DMS53 (cell line): ENCODE measurements at regions not wholly inside any gene's neighbourhood (a gene's known extent, or its start where the extent isn't known, plus 50 kb on each side); places are given as distances from the start of the nearest gene placed in this dataset.

Source experiments
- DNase-seq: peaks from one replicate; lab custom pipeline; 2025; lab: John Stamatoyannopoulos, UW

DNA sequence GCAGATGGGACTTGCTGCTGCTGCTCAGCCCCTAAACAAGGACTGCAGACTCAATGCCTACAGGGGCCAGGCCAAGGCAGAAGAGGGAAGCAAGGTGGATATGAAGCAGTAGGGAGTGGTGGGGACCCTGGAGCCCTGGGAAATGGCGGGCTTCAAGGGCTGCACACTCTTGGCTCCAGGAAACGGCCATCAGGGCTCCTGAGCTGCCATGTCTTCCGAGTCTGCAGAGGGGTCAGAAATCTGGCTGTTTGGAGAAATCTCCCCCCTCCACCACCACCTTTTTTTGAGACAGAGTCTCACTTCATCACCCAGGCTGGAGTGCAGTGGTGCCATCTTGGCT, 169.1 kb downstream of the KATNIP start:
- DNase-seq: no peak

DNA sequence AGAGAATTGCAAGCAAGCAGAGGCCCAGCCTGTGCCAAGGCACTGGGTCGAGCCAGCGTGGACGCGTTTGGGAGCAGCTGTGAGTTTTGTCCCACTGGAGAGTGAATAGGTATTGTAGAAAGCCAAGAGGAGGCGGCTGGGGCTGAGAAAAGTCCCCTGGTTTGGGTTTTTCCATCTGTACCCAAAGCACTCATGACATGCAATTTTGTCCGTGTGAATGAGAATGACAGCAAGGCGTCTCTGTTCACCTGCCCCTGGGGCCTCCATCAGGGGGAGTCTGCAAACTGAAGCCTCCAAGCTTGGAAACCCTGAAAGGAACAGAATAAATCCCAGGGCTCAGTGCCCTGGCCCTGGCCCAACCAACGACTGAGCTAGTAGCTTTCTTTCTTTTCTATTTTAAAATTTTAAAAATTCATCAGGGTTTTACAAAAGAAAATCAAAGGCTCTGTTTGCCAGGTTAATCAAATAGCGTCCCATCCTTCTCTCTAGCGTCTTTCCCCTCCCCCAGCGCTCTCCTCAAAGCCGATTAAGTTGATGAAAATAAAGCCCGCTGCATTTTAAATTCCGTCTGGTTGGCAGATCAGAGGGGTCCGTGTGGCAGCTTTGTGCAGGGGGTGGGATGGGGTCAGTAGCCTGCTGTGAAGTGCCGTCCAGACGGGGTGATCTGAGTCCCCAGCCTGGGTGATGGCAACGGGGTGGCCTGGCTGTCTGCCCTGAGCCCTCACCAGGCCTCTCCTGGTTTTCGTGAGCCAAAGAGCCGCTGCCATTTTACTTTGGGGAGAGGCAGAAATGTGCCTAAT, 171.0 kb downstream of the KATNIP start:
- no peak for DNase-seq

DNA sequence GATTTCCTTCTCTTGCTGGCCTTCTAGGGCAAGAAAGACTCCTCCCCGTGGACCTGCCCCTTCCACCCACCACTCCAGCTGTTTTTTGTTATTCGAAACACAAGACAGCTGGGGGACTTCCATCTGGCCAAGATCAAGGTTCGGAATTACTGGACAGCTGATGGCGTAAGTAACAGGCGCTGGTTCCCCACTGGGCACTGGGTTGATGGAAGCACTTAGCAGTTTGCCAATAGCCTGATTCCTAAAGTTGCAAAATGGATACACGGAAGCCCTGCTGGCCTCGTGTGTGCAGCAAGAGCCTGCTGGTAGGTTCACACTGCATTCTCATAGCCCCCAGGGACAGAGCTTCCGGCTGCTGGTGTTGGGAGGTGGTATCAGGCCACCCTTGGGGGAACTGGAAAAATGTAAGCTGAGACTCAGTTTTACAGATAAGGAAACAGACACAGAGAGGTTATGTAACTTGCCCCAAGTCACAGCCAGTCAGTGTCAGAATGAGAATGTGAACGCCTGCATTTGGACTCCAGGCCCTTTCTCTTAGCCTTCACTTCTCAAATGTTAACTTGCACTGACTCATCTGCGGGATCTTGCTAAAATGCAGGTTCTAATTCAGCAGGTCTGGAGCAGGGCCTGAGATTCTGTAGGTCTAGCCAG, 171.7 kb downstream of the KATNIP start:
- no peak for DNase-seq

DNA sequence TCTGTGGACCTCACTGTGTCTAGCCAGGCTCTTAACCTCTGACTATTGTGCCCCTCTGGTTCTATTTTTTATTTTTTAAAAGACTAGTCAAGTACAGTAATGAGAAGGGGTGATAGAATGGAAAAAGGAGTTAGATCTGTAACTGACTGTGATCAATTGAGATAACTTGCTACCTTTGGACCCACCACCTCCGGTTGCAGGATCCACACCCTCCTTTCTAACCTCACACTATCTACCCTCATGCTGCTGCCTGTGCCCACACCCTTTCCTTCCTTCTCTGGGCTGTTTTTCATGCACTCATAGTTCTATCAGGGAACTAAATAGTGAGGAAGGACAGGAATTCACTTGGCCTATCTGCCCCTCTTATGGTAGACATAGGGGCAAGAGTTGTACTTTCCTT, 172.3 kb downstream of the KATNIP start:
- no peak for DNase-seq

DNA sequence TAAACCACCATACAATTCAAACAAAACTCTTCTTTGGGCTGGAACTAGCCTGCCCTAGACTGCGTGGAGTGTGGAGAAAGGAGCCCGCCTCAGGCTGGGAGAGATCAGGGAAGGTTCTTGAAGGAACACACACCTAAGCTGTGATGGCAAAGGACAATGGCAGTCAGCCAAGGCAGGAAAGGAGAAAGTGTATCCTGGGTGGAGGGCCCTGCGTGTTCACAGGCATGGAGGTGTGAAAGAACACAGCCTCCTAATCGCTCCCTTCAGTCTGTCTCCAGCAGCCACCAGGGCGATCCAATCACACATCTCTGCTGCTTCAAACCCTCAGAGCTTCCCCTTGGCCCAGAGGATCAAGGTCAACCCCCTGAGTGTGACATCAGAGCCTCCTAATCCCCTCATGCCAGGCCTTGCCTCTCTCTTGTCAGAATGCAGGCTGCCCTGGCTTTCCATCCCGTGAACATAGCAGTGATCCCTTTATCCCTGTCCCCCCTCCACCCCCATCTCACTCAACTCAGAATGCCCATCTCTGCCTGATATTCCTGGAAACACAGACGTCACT, 173.0 kb downstream of the KATNIP start:
- DNase-seq: no peak

DNA sequence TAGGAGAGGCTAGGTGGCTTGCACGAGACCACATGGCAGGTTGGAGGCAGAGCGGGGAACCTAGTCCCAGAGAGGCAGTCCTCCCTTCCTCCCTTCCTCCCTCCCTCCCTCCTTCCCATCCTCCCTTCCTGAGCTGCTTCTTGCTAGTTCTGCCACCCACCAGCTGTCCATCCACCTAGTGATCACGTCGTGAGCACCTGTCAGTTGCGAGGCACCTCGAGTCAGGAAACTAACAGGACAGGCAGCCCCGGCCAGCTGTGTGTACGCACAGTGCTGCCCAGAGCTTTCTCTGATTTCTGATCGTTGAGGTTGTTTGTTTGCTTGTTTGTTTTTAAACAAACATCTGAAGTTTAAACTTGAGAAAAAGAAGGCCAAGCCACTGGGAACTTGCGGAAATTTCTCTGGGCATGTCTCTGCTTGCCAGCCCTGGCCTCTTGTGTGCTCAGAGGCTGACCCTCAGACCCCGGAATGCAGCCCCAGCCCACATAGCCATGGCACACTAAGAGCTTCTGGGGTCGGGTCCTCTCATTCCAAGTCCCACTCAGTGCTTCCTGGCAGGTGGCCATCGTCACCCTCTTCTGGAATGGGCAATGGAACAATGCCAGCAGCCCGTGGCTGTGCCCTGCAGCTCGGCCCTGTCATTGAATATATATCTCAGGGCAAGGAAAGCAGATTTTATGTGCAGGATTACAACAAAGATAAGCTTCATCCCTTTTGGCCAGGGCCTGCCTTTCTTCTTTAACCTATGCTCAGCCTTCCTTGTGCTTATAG, 174.0 kb downstream of the KATNIP start:
- peak; percentile 24 for DNase-seq

DNA sequence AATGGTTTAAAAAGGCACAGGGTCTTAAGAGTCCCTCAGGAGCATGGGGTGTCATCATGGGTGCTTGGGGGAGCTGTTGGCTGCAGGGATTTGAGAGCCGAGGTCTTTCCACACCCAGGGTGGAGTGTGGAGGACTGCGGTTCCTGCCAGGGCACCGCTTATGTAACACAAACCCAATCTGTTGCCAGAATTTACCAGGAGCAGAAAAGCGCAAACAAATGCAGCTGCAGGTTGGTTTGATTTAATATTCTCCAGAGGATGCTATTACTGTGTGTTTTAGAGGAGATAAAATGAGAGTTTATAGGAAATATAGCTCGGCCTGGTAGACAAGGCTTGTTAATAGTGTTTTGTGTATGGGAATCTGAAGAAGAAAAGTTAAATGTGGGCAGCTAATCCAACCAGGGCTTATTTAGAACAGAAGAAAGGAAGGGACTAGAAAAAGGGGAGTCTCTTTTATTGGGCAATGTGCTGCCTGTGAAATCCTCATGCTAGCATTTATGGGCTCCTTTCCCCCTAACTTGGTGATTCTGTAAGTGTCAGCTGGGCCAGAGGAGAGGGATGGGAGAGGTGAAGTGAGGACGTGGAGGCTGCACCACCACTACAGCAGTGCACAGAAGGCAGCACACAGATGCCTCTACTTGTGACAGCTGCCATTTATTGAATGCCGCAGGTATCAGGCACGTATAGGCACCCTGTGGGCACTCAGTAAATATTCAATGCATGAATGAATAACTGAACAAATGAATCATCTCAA, 174.7 kb downstream of the KATNIP start:
- DNase-seq: no peak

DNA sequence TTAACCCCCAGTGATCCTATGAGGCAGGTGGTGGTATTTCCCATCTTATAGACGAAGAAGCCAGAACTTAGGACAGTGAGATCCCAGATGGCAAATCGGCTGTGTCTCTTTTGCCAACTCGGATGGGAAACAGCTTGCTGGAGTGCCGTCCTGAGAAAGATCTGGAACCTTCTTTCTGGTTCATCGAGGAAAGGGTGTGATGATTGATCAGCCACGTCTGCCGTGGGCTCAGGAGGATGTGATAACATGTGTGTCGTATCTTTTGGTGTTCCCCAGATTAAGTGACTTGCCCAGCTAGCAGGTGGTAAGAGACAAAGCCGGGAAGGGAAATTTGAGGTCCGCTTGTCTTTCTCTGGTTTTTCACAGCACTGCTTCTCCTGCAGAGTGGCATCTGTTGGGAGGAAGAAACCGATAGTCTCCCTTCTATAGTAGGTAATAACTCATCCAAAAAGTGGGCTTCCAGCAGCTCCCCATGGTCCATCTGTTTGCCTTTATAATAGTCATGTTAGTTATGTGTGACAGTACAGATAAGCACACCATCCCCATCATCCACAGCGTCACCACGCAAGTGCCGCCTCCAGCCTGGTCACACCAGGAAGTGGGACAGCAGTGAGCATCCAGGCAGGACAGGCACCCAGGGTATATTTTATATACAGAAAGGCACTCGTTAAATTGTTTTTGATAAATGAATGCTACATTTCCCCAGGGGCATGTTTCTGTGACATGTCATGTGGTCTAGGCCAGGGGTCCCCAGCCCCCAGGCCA, 175.5 kb downstream of the KATNIP start:
- no peak for DNase-seq

DNA sequence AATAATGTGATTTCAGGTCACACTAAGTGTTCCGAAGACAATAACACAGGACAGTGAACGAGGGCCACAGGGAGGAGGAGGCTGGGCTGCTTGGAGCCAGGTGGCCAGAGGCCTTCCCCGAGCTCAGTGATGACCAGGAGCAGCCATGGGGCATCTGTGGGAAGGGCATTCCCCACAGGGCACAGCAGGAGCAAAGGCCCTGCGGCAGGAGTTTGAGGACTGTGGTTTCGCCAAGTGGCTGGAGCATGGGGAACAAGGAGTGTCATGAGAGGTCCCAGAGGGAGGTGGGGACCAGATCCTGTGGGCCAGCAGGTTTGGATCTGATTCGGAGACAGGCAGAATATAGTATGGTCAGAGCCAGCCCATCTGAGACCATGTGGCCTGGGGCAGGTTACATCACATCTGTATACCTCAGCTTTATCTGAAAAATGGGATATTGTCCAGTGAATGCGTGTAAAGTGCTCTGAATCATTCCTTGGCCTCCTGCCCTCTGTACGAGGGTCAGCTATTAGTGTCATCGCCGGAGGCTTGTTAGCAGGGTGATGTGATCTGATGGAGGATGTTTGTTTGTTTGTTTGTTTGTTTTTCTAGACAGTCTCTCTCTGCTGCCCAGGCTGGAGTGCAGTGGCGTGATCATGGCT, 176.8 kb downstream of the KATNIP start:
- DNase-seq: no peak

DNA sequence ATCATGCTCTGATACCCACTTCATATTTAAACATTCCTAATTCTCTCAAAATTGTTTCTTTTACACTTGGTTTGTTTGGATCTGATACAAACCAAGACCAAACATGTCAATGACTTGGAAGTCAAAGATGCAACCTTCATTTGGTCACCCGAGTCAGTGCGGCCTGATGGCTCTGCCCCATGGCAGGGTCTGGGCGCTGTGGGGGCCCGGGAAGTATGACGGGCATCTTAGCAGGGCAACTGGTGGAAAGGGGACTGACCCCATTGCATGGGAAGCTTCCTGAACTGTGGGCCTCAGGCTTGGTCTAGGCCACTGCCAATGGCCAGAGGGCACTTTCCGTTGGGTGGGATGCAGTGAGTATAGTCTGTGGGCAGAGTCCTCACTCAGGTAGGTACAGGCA, 178.0 kb downstream of the KATNIP start:
- DNase-seq: no peak

DNA sequence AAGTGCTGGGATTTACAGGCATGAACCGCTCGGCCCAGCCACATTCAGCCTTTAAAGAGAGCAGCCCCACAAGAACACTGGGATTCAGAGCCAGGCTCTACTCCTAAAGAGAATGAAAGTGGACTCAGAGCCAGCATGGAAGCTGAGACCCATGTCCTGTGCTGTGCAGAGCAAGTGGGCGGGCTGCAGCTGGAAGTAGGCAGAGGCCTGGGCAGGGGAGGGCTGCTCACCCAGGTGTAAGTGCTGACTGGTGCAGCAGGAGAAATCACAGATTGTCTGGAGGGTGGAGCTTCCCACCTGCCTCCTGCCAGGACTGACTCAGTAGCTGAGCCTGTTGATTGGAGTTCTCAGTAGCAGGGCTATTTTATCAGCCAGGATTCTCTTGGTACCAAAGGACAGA, 178.7 kb downstream of the KATNIP start:
- DNase-seq: no peak

DNA sequence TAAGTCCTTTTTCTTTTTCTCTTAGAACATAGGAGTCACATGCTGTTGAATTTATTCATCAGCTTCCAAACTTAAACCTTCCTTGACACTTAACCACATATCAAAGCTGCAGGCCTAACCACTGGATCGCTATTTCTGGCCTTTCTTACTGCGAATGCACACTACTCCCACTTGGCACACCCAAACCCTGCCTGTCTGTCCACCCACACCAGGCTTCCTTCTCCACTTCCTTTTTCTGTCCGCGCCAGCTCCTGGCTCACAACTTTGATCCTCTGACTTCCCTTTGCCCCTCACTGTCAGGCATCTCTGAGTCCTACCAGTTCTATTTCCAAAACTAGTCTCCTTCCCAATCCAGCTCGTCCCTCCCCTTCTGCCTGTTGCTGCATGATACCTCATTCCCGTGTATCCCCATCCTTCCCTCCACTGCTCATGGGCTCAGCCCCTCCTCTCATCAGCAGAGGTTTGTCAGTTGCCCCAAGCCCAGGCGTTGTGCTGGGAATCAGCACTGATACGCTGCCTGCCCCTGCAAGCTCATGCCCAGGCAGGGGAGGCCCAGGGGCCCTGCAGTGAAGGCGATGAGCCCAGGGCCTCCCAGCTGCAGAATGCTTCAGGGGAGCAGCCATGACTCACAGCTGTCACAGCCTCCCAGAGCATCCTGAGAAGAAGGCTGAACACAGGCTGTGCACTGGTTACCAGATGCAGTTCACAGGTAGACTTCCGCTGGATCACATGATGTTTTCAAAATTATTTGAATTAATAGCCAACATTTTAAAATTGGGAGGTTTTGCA, 179.8 kb downstream of the KATNIP start:
- no peak for DNase-seq

DNA sequence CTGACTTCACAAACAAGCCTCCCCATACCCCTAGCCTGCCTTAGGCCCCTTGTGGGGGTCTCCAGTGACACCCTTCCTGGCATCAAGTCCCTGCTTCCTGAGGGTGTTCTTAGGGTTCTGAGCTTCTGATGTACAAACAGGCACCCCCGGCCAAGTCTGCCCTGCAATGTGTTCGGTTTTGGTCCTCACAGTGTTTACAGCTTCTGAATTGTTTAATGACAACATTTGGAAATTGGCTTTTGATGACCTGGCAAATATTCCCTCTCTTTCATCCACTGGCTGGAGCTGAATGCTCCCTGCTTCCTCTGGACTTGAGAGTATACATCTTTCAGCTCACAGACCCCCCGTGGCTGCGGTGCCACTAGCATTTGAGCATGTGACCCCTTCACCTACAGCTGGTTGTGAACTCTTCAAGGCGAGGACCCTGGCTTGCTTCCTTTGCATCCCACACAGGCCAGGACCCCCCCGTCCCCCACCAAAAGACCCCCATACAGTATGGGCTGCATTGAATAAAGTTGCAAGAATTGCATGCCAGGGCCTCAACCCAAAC, 180.8 kb downstream of the KATNIP start:
- DNase-seq: no peak

DNA sequence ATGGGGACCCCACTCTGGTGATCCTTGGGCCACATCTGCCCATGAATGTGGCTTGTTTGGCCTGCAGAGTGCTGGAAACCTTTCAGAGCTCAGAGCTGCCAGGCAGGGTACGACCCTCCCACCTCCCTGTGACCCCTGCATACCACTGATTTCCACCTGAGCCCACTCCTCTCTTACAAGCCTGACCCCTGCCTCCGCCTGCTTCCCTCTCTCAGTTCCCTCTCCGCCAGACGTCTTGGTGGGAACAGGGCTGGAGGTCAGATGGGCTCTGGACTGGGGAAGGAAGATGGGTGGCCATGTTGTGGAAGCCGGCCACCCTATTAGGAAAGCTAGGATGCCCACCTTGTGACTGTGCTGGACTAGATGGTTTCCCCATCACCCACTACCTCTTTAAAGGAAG, 185.1 kb downstream of the KATNIP start:
- DNase-seq: no peak

DNA sequence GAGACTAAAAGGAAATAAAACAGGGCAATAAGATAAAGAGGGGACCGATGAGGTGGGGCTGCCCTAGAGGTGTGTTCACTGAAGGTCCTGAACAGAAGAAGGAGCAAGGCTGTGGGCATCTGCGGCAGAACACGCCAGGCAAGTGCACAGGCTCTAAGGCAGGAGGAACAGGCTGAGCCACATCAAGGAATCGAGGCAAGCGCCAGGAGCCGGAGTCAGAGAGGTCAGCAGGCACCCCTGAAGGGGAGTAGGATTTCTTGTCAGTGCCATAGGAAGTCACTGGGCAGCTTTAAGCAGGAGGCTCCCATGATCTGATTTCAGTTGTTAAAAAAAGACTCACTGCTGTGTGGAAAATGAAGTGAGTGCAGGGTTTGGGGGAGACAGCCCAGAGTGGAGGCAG, 186.5 kb downstream of the KATNIP start:
- DNase-seq: no peak

DNA sequence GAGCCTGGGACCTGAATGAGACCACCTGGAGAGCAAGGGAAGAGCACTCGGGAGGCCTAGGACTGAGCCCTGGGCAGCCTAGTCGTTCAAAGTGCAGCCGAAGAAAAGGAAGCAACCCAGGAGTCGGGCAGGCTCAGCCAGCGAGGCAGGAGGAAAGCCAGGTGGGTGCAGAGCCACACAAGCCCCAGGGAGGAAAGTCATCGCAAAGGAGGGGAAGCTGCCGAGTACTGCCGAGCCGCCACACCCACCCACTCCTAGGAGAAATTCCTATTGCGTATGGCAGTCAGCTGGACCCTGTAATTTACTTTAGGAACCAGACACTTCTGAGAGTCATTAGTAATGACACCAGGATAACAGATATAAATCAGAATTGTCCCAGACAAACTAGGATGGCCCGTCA, 187.6 kb downstream of the KATNIP start:
- no peak for DNase-seq
